ENCODE measurements at regions not wholly inside any gene's neighbourhood (a gene's known extent, or its start where the extent isn't known, plus 50 kb on each side); places are given as distances from the start of the nearest gene placed in this dataset.

GRCh38 chr6:50437901-50438300 is 275.4 kb upstream of the TFAP2D start:
- no peak for TF ChIP-seq CTCF (IDR thresholded peaks at IDR 0.05 in 4 of 5, conservative IDR thresholded peaks at IDR 0.05 in 1 of 5)
- TF ChIP-seq POLR2A (IDR thresholded peaks at IDR 0.05): no peak
